Suprapubic skin (tissue), 4 donors: ENCODE measurements at regions not wholly inside any gene's neighbourhood (a gene's known extent, or its start where the extent isn't known, plus 50 kb on each side); places are given as distances from the start of the nearest gene placed in this dataset.

ENCODE experiments used
- DNase-seq, 2 donors: peaks; one replicate each; pipeline ENCODE4 v3.0.0-alpha.2; 2019; ENCODE audit warnings: low spot score in 2 of 2
- H3K27ac ChIP-seq: fragments of 200-600 bp; sonication (generic); one replicate; pipeline ENCODE4 v1.5.1; 2019
- H3K27me3 ChIP-seq: fragments of 200-600 bp; sonication (generic); one replicate; pipeline ENCODE4 v1.5.1; 2019
- H3K36me3 ChIP-seq: fragments of 200-600 bp; sonication (generic); one replicate; pipeline ENCODE4 v1.5.1; 2019
- H3K4me1 ChIP-seq: fragments of 200-600 bp; sonication (generic); one replicate; pipeline ENCODE4 v1.5.1; 2019
- H3K4me3 ChIP-seq: fragments of 200-600 bp; sonication (generic); one replicate; pipeline ENCODE4 v1.5.1; 2019; ENCODE audit warnings: mild to moderate bottlenecking
- H3K9me3 ChIP-seq: fragments of 200-600 bp; sonication (generic); one replicate; pipeline ENCODE4 v1.5.1; 2019
- EP300 ChIP-seq: sonication (generic); formaldehyde crosslinking; IDR thresholded peaks from one replicate; pipeline ENCODE4 v1.6.1; 2017; ENCODE audit warnings: antibody characterized with exemption
- POLR2A ChIP-seq, 2 donors: fragments of 450-650 bp; IDR thresholded peaks; one replicate each; pipeline ENCODE4 v1.6.1; 2017; ENCODE audit warnings: antibody characterized with exemption in 2 of 2, mild to moderate bottlenecking in 2 of 2, moderate library complexity in 2 of 2
- POLR2AphosphoS5 ChIP-seq, 3 donors: sonication (generic); formaldehyde crosslinking; IDR thresholded peaks; one replicate each; pipeline ENCODE4 v1.6.1; 2017; ENCODE audit warnings: antibody characterized with exemption in 3 of 3
- WGBS: methylation state at CpG from one replicate; pipeline ENCODE4 v1.1.5; 2018; 5-methylcytosine and 5-hydroxymethylcytosine counted together
- TF ChIP-seq, protein P1 (sequence below), 2 donors: fragments of 200-600 bp in 1 of 2; fragments of 450-650 bp in 1 of 2; sonication (generic) in 1 of 2; IDR thresholded peaks; one replicate each; pipeline ENCODE4 v1.5.1; 2016 to 2019; ENCODE audit warnings: antibody characterized with exemption in 2 of 2, mild to moderate bottlenecking in 1 of 2, moderate library complexity in 1 of 2

DNA sequence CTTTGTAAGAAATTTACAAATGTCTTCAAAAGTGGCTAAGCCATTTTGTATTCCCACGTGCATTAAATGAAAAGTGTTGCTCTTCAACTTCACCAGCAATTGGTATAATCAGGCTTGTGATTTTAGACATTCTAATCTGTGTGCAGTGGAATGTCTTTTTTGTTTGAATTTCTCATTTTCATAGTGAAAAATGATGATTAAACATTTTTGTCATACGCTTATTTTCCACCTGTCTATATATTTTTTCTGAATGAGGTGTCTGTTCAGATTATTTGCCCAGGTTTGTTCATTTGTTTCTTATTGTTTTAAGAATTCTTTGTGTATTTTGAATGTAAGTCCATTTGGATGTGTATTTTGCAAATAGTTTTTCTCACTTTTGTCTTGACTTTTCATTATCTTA, 558.1 kb downstream of the TENT5A start:
- Histone ChIP-seq H3K9me3 (no peaks in the 10 kb centered on the region), H3K27ac (no peak overlapping the region), H3K36me3 (no peaks in the 10 kb centered on the region), H3K27me3 (no peaks in the 10 kb centered on the region), H3K4me1 (no peaks in the 10 kb centered on the region), H3K4me3 (no peak overlapping the region)
- no peak for DNase-seq
- TF ChIP-seq POLR2A (IDR thresholded peaks at IDR 0.05) (no peak), EP300 (no peak), POLR2AphosphoS5 (IDR thresholded peaks at IDR 0.05) (no peak)
- TF ChIP-seq, protein P1, sequence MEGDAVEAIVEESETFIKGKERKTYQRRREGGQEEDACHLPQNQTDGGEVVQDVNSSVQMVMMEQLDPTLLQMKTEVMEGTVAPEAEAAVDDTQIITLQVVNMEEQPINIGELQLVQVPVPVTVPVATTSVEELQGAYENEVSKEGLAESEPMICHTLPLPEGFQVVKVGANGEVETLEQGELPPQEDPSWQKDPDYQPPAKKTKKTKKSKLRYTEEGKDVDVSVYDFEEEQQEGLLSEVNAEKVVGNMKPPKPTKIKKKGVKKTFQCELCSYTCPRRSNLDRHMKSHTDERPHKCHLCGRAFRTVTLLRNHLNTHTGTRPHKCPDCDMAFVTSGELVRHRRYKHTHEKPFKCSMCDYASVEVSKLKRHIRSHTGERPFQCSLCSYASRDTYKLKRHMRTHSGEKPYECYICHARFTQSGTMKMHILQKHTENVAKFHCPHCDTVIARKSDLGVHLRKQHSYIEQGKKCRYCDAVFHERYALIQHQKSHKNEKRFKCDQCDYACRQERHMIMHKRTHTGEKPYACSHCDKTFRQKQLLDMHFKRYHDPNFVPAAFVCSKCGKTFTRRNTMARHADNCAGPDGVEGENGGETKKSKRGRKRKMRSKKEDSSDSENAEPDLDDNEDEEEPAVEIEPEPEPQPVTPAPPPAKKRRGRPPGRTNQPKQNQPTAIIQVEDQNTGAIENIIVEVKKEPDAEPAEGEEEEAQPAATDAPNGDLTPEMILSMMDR (IDR thresholded peaks at IDR 0.05), result no peak
- WGBS, result 76% methylated on average over 2 of the region's 2 CpGs

DNA sequence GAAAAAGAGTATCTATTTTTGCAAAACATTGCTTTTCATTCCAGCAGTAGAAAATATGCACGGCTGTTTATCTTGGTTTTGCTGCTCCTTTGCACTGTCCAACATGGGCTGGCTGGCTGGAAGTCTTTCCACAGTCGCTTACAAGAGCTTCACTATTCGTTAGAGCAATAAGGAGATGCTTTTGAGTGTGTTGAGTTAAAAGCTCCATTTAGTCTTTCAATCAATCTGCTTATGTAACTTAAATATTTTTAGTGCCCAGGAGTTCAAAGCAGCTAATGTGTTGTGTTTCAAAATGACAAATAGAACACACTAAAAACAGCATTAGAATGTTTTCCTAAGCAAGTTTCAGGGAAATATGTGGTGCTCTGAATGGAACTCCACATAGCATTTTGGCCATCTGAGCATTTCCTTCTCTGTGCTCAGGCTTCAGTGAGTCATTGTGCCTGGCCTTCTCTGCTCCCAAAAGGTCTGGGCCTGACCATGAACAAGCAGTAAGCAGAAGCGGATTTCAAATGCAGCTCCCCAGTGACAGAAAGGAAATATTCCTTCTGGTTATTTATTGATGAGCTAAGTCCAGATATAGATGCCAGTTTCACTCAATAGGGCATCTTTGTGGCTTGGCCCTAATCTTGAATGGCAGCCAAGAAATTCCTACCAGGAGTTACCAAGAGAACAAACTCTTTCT, 580.3 kb downstream of the TENT5A start:
- 53% methylated on average over 4 of the region's 4 CpGs for WGBS
- Histone ChIP-seq H3K4me1 (peaks cover 10% of the 10 kb centered on the region), H3K27ac (no peak overlapping the region), H3K9me3 (no peaks in the 10 kb centered on the region), H3K4me3 (no peak overlapping the region), H3K36me3 (no peaks in the 10 kb centered on the region), H3K27me3 (no peaks in the 10 kb centered on the region)
- no peak for TF ChIP-seq POLR2A (IDR thresholded peaks at IDR 0.05)
- TF ChIP-seq, protein P1 (IDR thresholded peaks at IDR 0.05), result no peak
- no peak for TF ChIP-seq POLR2AphosphoS5 (IDR thresholded peaks at IDR 0.05)
- TF ChIP-seq EP300, result no peak
- DNase-seq, result no peak

DNA sequence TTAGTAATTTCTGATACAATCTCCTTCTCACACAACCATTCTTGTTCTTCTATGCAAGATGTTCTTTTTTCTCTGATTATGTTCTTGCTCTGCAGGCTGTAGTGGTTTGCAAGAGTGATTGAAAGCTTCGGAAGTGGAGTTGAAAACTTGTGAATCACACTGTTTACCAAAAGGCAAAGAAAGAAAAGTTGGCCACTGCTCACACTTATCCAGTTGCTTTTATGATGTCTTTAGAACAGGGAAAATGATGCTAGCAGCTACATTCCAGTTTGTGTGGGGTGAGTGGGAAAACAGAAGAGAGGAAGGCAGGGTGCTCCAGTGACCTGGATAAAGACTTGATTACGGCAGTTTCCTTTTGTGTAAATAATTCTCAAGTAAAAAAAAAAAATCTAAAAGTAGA, 583.3 kb downstream of the TENT5A start:
- 45% methylated on average over 2 of the region's 2 CpGs for WGBS
- Histone ChIP-seq H3K4me3 (no peak overlapping the region), H3K9me3 (no peaks in the 10 kb centered on the region), H3K36me3 (no peaks in the 10 kb centered on the region), H3K4me1 (peaks cover 10% of the 10 kb centered on the region), H3K27me3 (no peaks in the 10 kb centered on the region), H3K27ac (no peak overlapping the region)
- DNase-seq, result no peak
- TF ChIP-seq POLR2A (IDR thresholded peaks at IDR 0.05) (no peak), POLR2AphosphoS5 (IDR thresholded peaks at IDR 0.05) (no peak), EP300 (no peak)
- TF ChIP-seq, protein P1 (IDR thresholded peaks at IDR 0.05), result no peak

DNA sequence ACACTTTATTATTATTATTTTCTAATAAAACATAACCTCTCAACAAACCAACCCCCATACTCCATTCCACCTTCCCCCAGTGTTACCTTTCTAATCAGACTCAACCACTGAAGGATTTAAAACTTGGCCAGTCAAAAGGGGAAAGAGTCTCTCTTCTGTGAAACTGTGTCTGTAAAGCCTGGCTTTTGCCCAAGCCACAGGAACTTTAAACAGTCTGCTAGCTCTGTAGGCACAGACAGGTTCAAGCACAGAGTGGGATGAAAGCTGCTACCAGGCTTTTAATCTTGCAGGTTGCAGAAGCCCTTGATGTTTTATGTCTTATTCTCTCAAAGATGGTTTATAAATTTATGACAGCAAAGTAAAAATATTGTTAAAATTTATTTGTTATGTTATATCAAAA, 585.7 kb downstream of the TENT5A start:
- no peak for DNase-seq
- H3K4me1 ChIP-seq, result peaks cover 4% of the 10 kb centered on the region

DNA sequence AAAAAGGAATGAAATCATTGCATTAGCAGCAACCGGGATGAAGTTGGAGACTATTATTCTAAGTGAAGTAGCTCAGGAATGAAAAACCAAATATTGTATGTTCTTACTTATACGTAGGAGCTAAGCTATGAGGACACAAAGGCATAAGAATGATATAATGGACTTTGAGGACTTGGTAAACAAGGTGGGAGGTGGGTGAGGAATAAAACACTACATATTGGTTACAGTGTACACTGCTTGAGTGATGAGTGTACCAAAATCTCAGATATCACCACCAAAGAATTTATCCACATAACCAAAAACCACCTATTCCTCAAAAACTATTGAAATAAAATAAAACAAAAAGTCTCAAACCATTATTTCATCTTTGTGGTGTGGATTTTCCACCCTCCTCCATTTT, 593.5 kb downstream of the TENT5A start:
- WGBS, result 94% methylated on average over 2 of the region's 2 CpGs
- Histone ChIP-seq H3K27ac (no peak overlapping the region), H3K36me3 (no peaks in the 10 kb centered on the region), H3K4me3 (no peak overlapping the region), H3K27me3 (no peaks in the 10 kb centered on the region), H3K9me3 (no peaks in the 10 kb centered on the region), H3K4me1 (no peaks in the 10 kb centered on the region)
- no peak for DNase-seq
- TF ChIP-seq POLR2AphosphoS5 (IDR thresholded peaks at IDR 0.05) (no peak), EP300 (no peak), POLR2A (IDR thresholded peaks at IDR 0.05) (no peak)
- TF ChIP-seq, protein P1 (IDR thresholded peaks at IDR 0.05), result no peak

More for the DNA sequence above, 585.7 kb downstream of the TENT5A start:
- H3K9me3 ChIP-seq, result no peaks in the 10 kb centered on the region
- H3K4me3 ChIP-seq, result no peak overlapping the region
- TF ChIP-seq, protein P1 (IDR thresholded peaks at IDR 0.05), result no peak
- TF ChIP-seq EP300 (no peak), POLR2AphosphoS5 (IDR thresholded peaks at IDR 0.05) (no peak), POLR2A (IDR thresholded peaks at IDR 0.05) (no peak)
- no peaks in the 10 kb centered on the region for H3K36me3 ChIP-seq
- H3K27me3 ChIP-seq, result no peaks in the 10 kb centered on the region
- H3K27ac ChIP-seq, result no peak overlapping the region
